NCI-H1417 (cell line): ENCODE measurements at regions not wholly inside any gene's neighbourhood (a gene's known extent, or its start where the extent isn't known, plus 50 kb on each side); places are given as distances from the start of the nearest gene placed in this dataset.

Source experiments
- DNase-seq, 3 experiments: peaks; one replicate each; lab custom pipeline; 2025; lab: John Stamatoyannopoulos, UW

DNA sequence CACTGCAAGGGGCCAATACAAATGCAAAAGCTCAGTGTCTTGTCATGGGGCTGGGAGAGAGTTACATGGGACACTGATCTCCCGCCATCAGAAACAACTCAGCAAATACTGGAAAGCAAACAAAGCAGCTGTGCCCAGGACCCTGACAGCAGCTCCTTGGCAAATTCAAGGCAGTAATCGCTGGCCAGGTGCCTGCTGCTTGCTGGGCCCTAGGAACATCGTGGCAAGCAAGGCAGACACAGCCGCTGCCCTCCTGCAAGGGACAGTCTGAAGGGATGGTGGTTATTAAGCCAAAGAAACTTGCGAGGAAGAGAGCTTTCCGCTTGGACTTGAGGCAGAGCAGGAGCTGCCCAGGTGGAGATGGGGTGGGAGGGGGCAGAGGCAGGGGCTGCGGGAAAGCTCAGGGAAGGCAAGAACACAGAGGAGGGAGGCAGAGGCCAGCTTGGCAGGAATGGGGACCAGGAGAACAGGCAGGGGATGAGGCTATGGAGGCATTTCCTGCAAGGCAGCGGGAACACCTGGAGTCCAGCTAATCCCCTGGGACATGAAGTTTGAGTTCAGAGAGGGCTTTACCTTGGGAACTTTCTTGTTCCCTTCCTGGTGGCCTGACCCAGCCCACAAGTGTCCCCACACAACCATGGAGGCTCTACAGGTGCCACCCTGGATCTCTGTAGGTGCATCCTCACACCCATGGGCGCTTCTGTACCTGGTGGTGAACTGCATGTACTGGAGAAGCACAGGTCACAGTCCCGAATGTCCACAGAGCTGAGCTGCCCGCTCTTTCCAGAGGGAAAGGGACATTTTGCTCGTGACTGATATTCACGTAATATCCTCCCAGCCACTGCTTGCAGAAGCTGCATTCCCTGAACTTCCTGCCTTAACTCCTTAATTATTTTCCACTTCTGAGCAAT is 78.7 kb upstream of the ATP2B2 start:
- DNase-seq: peak in 1 of 3 experiments; percentile 1

DNA sequence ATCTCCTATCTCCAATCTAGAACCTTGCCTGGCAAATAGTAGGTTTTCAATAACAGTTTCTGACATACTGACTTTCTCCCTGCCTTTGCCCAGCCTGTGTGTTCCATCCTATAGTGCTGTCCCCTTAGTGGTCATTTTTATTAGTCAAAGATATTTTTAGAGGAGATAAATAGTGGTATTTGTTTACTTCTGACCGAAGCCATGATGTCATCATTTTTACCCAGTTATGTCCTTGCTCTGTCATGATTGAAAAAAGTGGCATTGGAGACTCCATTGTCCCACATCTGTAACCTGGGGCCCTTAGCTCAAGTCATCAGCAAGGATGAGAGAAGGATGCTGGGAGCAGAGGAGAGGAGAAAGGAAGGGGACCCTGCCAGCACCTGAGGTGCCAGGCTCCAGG is 80.6 kb upstream of the ATP2B2 start:
- DNase-seq: no peak

DNA sequence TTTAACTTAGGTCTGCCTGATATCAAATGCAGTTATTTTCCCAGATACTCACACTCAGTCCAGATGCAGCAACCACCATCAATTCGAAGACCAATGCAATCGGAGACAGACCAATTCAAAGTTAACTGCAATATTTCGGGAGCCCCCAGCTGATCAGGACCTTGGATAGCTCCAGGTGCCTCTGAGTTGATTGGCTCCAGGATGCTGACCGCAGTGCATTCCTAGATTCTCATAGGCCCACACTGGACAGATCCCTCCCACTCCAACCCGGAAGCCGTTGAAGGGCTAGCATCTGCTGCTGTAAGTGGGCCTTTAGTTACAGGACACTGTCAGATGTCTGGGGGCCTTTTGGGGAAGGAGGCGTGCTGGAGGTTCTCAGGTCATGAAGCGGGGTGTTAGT is 89.5 kb upstream of the ATP2B2 start:
- no peak for DNase-seq

DNA sequence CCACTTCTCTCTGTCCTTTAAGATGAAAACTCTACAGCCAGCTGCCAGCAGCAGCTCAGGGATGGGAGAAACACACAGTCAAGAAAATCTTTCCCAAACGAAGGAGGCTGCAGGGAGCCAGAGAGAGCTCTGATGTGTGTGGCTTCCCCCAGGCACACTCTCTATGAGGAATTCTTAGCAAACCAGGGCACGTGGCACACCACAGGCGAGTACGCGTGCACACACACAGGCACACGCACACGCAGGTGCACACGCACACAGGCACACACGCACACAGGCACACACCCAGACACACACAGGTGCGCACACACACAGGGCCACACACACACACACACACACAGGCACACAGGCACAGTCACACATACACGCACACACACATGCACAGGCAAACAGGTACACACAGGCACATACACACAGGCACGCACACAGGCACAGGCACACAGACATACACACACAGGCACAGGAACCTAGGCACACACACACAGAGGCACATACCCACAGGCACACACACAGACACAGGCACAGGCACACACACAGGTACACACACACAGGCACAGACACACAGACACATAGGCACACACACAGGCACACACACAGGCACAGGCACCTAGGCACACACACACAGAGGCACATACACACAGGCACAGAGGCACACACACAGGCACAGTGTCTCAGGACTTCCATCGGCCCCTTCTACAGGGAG is 91.5 kb upstream of the ATP2B2 start:
- DNase-seq: no peak

DNA sequence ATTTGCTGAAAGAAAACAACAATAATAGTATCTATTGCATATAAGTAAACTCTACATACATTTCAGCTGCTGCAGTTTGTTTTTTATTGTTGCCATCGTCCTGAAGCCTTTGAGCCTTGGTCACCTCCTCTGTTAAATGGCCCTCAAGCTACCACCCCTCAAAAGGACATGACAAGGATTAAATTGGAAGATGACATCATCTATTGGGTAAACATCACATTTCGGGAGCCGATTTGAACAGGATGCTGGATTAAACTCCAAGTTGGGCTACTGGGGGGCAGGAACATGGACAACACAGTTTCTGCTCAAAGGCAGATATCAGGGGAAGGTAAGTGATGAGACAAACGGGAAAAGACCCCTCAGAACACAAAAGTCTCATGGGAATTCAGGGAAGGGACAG is 92.3 kb upstream of the ATP2B2 start:
- no peak for DNase-seq

DNA sequence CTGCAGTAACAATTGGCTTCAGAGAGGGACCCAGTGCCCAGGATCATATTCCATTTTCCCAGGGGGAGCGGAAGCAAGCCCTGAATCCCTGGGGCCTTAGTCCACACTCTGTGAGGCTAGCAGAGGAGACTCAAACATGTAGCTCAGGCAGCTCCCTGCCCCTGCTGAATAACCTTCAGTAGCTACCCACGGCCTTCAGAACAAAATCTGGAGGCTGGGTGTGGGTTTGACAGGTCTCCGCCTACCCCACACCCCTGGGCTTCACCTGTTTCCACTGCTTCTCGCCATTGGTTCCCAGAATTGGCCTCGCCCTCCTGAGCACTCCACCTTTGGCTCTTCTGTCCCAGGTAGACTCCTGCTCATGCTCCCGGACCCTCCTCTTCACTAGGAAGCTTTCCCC is 93.6 kb upstream of the ATP2B2 start:
- no peak for DNase-seq

DNA sequence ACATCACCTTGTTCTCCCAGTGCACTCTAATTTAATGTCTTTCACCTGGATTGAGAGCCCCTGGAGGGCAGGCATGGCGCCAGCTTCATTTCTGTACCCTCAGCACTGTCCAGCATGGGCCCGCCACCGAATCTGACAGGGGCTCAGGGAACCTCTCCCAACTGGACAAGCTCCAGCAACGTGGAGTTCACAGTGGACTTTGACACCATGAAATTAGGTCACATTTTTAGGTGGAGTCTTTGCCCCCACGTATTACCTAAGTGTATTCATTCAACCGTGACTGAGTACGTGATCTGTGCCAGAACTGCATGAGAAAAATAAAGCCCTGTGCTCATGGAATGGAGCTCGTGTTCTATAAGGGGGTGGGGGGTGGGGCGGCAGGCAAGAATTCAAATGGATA is 94.1 kb upstream of the ATP2B2 start:
- DNase-seq: peak in 2 of 3 experiments; percentile 8 to 32

DNA sequence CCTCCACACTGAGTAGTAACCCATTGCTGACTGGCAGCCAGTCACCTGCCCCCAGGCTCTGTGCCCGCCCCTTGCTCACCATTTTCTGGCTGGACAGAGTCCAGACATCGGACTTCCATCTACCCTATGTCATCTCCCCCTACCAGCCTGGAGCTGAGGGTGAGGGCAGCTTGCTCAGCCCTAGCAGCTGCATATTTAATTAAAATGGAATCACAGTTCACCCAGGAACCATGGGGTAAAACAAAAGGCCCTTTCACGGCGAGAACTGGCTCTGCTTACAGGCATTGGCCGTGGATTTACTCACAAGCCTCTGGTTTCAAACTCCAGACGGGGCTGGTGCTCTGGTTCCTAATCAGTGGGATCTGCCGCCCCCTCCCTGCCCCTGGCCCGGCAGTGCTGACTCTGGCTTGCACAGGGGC is 94.9 kb upstream of the ATP2B2 start:
- DNase-seq: no peak

DNA sequence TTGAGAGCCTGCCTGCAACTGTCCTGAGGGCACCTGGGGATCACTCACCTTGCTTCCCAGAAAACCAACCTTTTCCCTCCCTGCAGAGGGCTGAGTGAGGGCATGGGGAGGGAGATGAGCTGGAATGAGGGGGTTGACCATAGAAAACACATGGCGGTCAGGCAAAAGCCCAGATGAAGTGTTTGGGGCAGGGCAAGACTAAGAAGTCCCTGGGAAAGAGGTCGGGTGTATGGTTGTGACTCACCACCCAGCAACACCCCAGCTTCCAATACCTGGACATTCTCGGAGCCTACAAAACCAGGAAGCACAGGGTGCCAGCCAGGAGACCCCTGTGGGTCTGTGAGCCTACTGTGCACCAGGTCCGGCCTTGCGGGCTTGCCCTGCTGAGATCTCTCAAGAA is 95.3 kb upstream of the ATP2B2 start:
- DNase-seq: no peak

DNA sequence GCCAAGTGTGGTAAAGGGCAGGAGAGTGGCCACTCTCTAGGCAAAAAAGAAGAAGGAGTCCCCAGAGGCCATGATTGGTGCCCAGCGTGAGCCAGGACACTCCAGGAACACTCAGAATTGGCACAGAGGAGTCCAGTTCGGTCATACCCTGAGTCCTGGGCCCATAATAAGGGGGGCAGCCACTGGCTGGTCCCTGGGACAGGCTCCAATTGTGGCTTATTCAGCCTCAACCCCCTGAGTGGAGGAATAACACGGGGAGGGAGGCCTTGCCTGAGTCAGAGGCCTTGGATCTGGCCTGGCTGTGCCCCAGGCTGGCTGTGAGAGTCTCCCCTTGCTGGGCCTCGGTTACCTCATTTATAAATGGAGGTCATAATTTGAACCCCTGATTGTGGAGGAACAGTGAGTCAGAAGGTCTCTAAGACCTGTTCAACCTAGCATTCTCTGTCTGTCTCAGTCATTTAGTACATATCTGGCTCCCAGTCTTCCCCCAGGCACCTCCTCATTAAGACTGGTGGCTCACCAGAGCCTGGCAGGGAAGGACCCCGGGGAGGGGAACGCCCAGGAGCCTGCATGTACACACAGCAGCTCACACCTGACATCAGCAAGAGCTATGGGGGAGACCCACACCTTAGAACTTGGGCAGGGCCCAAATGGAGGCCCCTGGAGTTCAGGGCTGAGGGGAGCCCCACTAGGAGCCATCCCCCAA is 95.9 kb upstream of the ATP2B2 start:
- DNase-seq: no peak

DNA sequence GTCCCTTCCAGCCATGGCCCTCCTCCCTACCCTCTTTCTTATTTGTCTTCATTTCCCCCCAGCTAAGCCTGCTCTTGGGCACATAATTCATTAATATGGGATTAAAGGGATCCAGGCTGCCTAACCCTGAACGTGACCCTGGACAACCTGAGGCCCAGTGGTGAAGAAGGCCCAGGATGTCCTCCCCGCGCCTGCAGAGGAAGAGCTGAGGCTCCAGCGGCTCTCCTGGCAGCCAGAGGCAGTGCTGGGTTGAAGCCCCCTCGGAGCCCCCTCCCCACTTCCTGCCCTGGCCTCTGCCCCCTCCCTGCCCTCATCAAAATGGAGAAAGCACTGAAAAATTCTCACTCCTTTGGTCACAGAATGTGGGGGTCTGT is 96.5 kb upstream of the ATP2B2 start:
- DNase-seq: no peak

DNA sequence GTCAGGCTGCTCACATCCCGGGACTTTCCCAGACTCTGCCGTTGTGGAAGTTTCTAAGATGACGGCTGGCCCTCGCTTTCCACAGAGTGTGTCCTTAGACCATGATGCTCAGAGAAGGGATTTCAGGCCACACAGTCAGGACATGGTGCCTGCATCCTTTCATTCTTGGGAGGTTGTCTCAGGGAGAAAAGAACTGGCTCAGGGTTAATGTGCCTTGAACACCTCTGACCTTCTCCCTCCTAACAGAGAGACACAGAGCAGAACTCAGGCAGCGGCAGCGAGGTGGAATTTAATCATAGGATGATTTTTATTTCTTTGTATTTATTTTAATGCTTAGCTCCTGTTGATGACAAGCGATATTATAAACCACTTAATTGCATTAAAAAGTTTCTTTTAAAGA is 96.9 kb upstream of the ATP2B2 start:
- DNase-seq: no peak

DNA sequence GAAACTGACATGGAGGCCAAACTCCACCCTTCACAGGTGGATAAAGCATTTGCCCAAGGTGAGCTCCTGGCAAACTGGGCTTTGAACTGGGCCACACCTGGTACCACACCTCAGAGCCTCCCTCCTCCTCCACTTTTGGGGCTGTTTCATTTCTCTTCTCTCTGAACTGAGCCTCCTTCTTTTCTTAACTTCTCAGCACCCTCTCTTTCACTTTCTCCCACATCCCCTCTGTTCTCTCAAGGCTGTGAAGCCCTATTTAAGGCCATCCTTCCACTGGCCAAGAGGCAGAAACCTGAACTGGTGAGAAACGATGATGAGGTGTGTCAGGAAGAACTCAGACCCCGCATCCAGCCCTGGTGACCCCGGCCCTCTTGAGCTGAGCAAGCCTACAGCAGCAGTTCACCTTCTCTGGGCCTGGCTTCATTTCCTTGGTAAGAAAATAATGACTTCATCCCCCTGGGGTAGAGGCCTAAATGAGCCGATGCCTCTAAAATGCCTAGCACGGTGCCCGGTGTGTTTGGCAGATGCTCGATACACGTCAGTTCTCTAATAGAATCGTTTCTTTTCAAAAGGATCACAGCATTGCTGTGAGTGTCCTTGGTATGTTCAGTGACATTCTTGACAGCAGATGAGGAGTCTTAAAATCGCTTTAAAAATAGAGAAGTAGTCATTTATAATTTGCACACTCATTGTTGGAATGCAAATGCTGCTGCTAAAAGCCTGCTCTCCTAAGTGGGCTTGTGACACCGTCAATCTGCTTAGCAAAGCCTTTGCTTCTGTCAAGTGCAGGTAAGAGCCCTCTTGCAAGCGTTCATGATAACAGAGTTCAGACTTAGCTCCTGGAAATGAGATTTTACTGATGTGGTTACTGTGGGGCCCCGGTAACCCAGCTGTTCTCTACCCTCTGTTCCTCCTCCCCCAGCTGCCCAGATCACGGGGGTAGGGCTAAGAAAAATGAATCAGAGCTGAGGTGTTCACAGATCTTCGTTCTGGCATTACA is 97.7 kb upstream of the ATP2B2 start:
- DNase-seq: peak in 2 of 3 experiments; percentile 2 to 65

DNA sequence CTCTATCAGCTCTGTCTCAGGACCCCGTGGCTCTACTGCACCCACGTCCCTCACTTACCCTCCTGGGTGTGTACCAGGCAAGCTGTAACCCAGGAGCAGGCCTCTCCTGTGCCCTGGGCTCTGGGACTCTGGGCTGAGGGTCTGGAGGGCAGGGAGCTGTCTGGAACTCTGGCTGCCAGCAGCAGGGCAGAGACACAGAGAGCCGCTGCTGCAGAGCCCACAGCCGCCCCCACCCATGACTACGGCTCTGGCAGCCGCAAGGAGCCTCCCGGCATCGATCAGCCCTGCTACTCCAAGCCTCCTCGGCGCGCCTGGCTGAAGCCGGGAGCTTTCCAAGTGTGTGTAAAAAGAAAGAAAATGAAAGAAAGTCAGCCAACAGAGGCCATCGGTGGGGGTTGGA is 103.7 kb upstream of the ATP2B2 start:
- DNase-seq: no peak

DNA sequence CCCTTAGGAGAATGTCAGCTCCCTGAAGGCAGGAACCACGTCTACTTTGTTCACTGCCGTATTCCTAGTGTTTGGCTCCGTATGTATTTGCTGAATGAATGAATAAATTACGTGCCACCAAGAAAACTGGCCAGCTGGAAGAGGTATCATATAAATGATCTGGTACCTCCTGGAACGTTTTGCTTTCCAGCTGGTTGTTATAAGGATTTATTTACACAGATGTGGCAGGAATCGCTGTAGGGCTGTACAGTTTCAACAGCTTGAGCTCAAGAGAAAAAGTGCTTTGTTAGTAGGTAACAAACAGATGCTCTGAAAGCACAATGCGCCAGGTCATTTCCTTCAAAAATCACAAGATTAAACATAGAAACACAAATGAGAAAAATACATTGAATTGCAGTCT is 108.8 kb upstream of the ATP2B2 start:
- DNase-seq: peak in 1 of 3 experiments; percentile 6

DNA sequence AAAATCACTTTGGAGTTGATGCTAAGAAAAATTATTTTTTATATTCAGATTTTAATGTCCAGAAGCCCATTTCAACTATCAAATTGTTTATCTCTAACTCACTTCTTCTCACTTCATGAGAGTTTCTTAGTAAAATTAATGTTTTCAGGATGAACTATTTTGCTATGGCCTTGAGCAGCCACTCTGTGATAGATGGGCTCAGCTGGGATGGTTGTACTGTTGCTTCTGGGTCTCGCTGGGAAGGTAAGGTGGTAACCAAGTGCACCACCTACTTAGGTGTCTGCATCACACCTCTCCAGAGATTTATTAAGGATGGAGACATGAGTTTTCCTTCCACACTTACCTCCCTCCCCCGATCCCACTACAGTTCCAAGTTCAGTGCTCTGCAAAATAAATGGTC is 110.3 kb upstream of the ATP2B2 start:
- no peak for DNase-seq

DNA sequence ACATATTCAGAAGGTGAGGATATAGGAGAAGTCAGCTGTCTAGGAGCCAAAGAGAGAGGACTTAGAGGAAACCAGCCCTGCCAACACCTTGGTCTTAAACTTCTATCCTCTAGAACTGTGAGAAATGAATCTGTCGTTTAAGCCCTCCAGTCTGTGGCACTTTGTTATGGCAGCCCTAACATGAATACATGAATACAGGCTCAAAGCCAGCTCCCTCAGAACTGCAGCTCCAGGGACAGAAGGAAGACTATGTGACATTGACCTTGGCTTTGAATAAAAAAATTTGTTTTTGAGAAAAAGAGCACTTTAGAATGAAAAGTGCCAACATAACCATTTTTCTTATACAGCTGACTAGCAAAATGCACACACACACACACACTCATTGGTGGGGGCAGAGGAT is 110.9 kb upstream of the ATP2B2 start:
- no peak for DNase-seq

DNA sequence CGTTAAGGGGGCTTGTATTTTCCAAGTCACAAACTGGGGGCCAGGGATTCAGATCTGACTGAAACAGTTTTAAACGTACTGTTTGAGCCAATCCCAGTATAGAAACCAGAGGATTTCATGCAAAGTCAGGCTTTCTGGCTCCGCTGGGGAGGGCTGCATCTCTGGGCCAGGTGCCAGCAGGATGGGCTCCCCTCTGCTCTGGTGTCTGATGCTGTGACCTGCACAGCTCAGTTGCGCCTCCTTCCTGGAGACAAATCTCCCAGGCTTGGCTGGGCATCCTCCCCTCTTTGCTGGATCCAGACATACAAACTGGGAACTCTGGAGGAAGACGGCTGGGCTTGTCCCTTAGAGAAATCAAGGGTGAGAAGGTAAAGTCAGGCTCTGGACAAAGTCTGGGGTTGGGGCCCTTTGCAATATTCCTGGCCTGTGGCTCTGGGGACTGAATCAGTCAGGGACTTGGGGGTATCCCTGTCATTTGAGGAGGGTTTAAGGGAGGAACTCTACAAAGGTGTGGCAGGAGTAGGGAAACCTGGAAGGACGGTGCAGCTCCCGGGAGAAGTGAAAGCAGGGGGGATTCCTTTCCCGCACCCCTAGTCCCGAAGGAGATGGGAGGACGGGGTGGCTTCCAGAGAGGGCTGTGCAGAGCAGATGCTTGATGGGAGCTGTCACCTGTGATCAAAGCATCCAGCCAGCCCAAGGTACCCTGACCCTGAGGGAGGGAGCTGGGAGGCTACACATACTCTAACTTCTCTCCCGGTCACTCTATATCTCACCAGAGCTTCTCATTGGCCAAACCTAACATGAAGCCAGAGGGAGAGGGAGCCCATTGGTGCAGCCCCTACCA is 114.8 kb upstream of the ATP2B2 start:
- DNase-seq: no peak

DNA sequence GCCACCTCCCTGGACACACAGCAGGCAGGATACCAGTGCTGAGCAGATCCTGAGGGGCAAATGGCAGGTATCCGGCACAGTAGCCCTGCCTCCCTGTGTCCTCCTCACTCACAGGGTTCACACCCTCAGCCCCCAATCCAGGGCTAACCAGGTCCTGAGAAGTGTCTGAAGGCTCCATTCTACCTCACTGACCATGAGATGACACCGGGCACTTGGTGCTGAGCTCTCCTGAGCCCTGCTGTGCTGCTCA is 115.4 kb upstream of the ATP2B2 start:
- no peak for DNase-seq

DNA sequence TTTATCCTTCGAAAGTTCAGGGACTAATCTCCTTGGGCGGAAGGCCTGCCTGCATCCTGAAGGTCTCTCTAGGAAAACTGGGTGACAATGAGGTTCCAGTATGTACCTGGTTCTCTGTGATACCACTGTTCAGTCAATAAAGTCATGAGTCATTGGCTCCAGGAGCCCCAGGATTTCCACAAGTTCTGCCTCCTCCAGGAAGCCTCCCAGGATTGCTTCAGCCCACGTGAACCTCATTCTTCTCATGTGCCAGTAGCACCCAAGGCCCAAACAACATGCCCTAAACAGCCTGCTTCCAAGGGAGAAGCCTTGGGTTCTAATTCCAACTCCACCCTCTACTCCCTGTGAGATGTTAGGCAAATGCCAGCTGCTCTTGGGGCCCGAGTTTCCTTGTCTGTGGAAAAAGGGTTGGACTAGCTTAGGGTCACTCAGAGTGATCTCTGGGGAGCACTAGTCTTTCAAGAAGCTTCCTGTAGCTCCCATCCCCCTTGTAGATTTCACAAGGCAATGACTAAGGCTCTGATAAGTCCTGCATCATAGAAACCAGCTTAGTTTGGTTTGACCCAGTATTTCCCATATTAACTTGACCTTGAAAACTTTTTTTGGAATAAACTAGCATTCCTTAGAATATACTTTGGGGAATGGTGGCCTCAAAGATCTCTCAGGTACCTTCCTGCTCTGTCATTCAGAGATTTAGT is 118.3 kb upstream of the ATP2B2 start:
- DNase-seq: no peak
